A549 (cell line): ENCODE measurements at regions not wholly inside any gene's neighbourhood (a gene's known extent, or its start where the extent isn't known, plus 50 kb on each side); places are given as distances from the start of the nearest gene placed in this dataset.

Experiments used
- CHD2 ChIP-seq: fragments of 150-350 bp; IDR thresholded peaks from 2 replicates; pipeline ENCODE4 v1.6.1; 2014; ENCODE audit warnings: low read length; ENCODE audit not compliant: partially characterized antibody
- EP300 ChIP-seq, 2 experiments: fragments of >200 bp; sonication (Bioruptor Twin); formaldehyde crosslinking; IDR thresholded peaks; 2 replicates in 1 of 2; 3 replicates in 1 of 2; pipeline ENCODE4 v1.6.1; 2016 to 2017
- MAX ChIP-seq: IDR thresholded peaks from 2 replicates; pipeline ENCODE4 v1.6.1; 2012
- MAZ ChIP-seq: fragments of 150-350 bp; IDR thresholded peaks from 2 replicates; pipeline ENCODE4 v1.6.1; 2014; ENCODE audit warnings: antibody characterized with exemption, low read depth, low read length, borderline replicate concordance
- POLR2A ChIP-seq: IDR thresholded peaks from 2 replicates; pipeline ENCODE4 v1.6.1; 2012; ENCODE audit warnings: mild to moderate bottlenecking, low read length
- RAD21 ChIP-seq, 2 experiments: fragments of >200 bp in 1 of 2; sonication (Bioruptor Twin) in 1 of 2; formaldehyde crosslinking in 1 of 2; IDR thresholded peaks in 1 of 2; conservative IDR thresholded peaks in 1 of 2; 2 replicates in 1 of 2; 3 replicates in 1 of 2; pipeline ENCODE4 v1.6.1; 2012 to 2018; ENCODE audit warnings: inconsistent platforms in 1 of 2
- RCOR1 ChIP-seq: fragments of 150-350 bp; IDR thresholded peaks from 2 replicates; pipeline ENCODE4 v1.6.1; 2014; ENCODE audit warnings: antibody characterized with exemption, low read length, low read depth
- RFX5 ChIP-seq: fragments of 450-650 bp; IDR thresholded peaks from 2 replicates; pipeline ENCODE4 v1.7.1; 2014; ENCODE audit warnings: antibody characterized with exemption, mild to moderate bottlenecking, moderate library complexity
- ZNF302 ChIP-seq: fragments of 250-450 bp; sonication (Bioruptor Pico); IDR thresholded peaks from 2 replicates; pipeline ENCODE4 v1.9.0; 2021; ENCODE audit warnings: inconsistent platforms, mild to moderate bottlenecking, moderate library complexity
- TF ChIP-seq, protein P1 (sequence below): fragments of >200 bp; sonication (Bioruptor Twin); formaldehyde crosslinking; IDR thresholded peaks from 3 replicates; pipeline ENCODE4 v1.5.1; 2016

DNA sequence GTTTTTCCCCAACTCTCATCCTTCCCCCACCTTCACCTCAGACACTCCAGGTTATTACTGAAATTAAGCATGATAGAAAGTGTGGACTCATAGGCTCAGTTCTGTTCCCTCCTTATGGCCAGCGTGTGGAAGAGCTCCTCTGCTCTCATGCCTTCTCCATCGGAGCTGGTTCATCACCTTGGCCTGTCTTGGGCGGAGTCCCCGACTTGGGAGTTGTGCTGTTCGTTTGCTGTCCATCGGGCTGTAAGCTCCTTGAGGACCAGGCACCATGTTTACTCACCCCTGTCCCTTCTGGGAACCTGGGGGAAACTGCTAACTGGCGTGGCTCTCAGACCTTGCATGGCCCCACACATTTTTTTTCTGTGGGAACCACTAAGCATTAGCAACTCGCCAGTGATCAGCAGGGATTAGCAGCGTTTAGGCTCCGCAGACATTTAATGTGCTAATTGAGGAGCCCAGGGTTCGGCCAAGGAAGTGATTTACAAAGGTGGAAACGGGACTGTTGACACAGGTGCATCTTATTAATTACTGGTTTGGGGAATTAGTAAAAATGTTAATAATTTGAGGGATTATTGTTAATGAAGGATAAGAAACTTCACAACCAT, 123.8 kb downstream of the TM9SF2 start:
- TF ChIP-seq POLR2A (no peak), MAX (no peak), ZNF302 (no peak), RCOR1 (no peak), EP300 (IDR thresholded peaks at IDR 0.05) (no peak), MAZ (no peak), RFX5 (no peak), RAD21 (conservative IDR thresholded peaks at IDR 0.05 in 1 of 2, IDR thresholded peaks at IDR 0.05 in 1 of 2) (no peak), CHD2 (no peak)
- TF ChIP-seq, protein P1, sequence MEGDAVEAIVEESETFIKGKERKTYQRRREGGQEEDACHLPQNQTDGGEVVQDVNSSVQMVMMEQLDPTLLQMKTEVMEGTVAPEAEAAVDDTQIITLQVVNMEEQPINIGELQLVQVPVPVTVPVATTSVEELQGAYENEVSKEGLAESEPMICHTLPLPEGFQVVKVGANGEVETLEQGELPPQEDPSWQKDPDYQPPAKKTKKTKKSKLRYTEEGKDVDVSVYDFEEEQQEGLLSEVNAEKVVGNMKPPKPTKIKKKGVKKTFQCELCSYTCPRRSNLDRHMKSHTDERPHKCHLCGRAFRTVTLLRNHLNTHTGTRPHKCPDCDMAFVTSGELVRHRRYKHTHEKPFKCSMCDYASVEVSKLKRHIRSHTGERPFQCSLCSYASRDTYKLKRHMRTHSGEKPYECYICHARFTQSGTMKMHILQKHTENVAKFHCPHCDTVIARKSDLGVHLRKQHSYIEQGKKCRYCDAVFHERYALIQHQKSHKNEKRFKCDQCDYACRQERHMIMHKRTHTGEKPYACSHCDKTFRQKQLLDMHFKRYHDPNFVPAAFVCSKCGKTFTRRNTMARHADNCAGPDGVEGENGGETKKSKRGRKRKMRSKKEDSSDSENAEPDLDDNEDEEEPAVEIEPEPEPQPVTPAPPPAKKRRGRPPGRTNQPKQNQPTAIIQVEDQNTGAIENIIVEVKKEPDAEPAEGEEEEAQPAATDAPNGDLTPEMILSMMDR, result no peak
